Mesothelial cell of epicardium (in vitro differentiated cells): ENCODE measurements at regions not wholly inside any gene's neighbourhood (a gene's known extent, or its start where the extent isn't known, plus 50 kb on each side); places are given as distances from the start of the nearest gene placed in this dataset.
"Not testable (repeated sequence)": the region's sequence is repeated elsewhere in the genome, so short reads cannot be mapped to it uniquely, and the experiment has no call there.

Experiments
- DNase-seq, 2 experiments: peaks; one replicate each; pipeline ENCODE4 v3.0.0; 2021; ENCODE audit warnings: low spot score in 2 of 2; ENCODE audit not compliant: unreplicated experiment in 2 of 2
- H3K27ac Mint-ChIP-seq: 2 replicates; pipeline ENCODE4 v1.8.0; 2021; ENCODE audit warnings: mixed read lengths
- H3K27me3 Mint-ChIP-seq: 2 replicates; pipeline ENCODE4 v1.8.0; 2021; ENCODE audit warnings: low read depth, mixed read lengths
- H3K36me3 Mint-ChIP-seq: 2 replicates; pipeline ENCODE4 v1.8.0; 2021; ENCODE audit warnings: mixed read lengths
- H3K4me1 Mint-ChIP-seq: 2 replicates; pipeline ENCODE4 v1.8.0; 2021; ENCODE audit warnings: mixed read lengths
- H3K4me3 Mint-ChIP-seq: 2 replicates; pipeline ENCODE4 v1.8.0; 2021; ENCODE audit warnings: mild to moderate bottlenecking, moderate library complexity, mixed read lengths
- H3K9me3 Mint-ChIP-seq: 2 replicates; pipeline ENCODE4 v1.8.0; 2021; ENCODE audit warnings: mixed read lengths
- CTCF ChIP-seq: fragments of 200-600 bp; sonication (generic); IDR thresholded peaks from one replicate; pipeline ENCODE4 v1.5.0; 2021; ENCODE audit warnings: antibody characterized with exemption; ENCODE audit not compliant: unreplicated experiment

GRCh38 chr7:121714559-121715303, 158.2 kb upstream of the PTPRZ1 start:
- no peak overlapping the region for H3K4me3 Mint-ChIP-seq
- no peak for TF ChIP-seq CTCF
- DNase-seq, result no peak
- H3K9me3 Mint-ChIP-seq, result peaks cover 29% of the 10 kb centered on the region
- no peaks in the 10 kb centered on the region for H3K27me3 Mint-ChIP-seq
- no peaks in the 10 kb centered on the region for H3K36me3 Mint-ChIP-seq
- no peaks in the 10 kb centered on the region for H3K4me1 Mint-ChIP-seq
- no peak overlapping the region for H3K27ac Mint-ChIP-seq

- H3K27ac Mint-ChIP-seq, H3K4me3 Mint-ChIP-seq, DNase-seq, H3K36me3 Mint-ChIP-seq, H3K4me1 Mint-ChIP-seq, H3K27me3 Mint-ChIP-seq: not testable (repeated sequence)
- peaks cover 21% of the 10 kb centered on the region for H3K9me3 Mint-ChIP-seq
These were observed 160.0 kb upstream of the PTPRZ1 start for GRCh38 chr7:121712961-121713360.

GRCh38 chr7:121697731-121698316, 175.1 kb upstream of the PTPRZ1 start:
- Mint-ChIP-seq H3K9me3 (no peaks in the 10 kb centered on the region), H3K4me1 (peaks cover 6% of the 10 kb centered on the region), H3K27me3 (no peaks in the 10 kb centered on the region), H3K4me3 (no peak overlapping the region), H3K27ac (no peak overlapping the region), H3K36me3 (no peaks in the 10 kb centered on the region)
- no peak for TF ChIP-seq CTCF
- no peak for DNase-seq

GRCh38 chr7:121696954-121697353, 176.0 kb upstream of the PTPRZ1 start:
- no peak for DNase-seq
- TF ChIP-seq CTCF, result no peak
- Mint-ChIP-seq H3K27ac (no peak overlapping the region), H3K36me3 (no peaks in the 10 kb centered on the region), H3K4me3 (no peak overlapping the region), H3K9me3 (no peaks in the 10 kb centered on the region), H3K4me1 (peaks cover 6% of the 10 kb centered on the region), H3K27me3 (no peaks in the 10 kb centered on the region)

- H3K4me1 Mint-ChIP-seq, result no peaks in the 10 kb centered on the region
- H3K9me3 Mint-ChIP-seq, result peaks cover 10% of the 10 kb centered on the region
- no peak overlapping the region for H3K27ac Mint-ChIP-seq
- H3K27me3 Mint-ChIP-seq, result no peaks in the 10 kb centered on the region
- no peak for TF ChIP-seq CTCF
- H3K4me3 Mint-ChIP-seq, result no peak overlapping the region
- H3K36me3 Mint-ChIP-seq, result no peaks in the 10 kb centered on the region
- no peak for DNase-seq
These were observed 183.2 kb upstream of the PTPRZ1 start for GRCh38 chr7:121689749-121690148.

- Mint-ChIP-seq H3K9me3 (no peaks in the 10 kb centered on the region), H3K27me3 (no peaks in the 10 kb centered on the region), H3K36me3 (no peaks in the 10 kb centered on the region), H3K4me3 (no peak overlapping the region), H3K4me1 (no peaks in the 10 kb centered on the region), H3K27ac (no peak overlapping the region)
- no peak for TF ChIP-seq CTCF
- no peak for DNase-seq
These were observed 191.3 kb upstream of the PTPRZ1 start for GRCh38 chr7:121681700-121682099.
